ENCODE measurements at regions not wholly inside any gene's neighbourhood (a gene's known extent, or its start where the extent isn't known, plus 50 kb on each side); places are given as distances from the start of the nearest gene placed in this dataset.

DNA sequence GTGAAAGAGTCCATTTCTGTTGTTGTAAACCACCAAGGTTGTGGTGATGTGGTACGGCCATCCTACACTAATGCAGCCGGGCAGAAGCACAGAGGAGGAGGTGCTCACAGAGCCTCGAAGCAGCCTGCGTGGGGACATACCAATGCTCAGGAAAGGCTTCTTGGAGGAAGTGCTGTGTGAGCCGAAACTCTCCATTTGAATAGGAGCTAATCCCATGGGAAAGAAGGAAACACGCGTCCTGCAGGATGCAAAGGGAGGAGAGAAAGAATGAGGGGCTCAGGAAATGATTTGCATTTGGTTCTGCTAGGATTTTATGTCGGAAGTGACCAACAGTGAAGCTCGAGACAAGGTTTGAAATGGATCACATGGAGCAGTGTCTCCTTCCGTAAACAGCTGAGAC lies 477.9 kb upstream of the ANKRD30A start:
- H3K27ac Mint-ChIP-seq, result no peak overlapping the region
- ChIA-PET CTCF (interaction anchor here in 1 of 2 donors (0.6 kb wide), 1 partner anchor 9 kb away, joined by 3 read pairs; no protein-coding TSS in a partner anchor), POLR2A (interaction anchor here in 1 of 2 donors (0.6 kb wide), 1 partner anchor 78 kb away, joined by 4 read pairs; no protein-coding TSS in a partner anchor)

DNA sequence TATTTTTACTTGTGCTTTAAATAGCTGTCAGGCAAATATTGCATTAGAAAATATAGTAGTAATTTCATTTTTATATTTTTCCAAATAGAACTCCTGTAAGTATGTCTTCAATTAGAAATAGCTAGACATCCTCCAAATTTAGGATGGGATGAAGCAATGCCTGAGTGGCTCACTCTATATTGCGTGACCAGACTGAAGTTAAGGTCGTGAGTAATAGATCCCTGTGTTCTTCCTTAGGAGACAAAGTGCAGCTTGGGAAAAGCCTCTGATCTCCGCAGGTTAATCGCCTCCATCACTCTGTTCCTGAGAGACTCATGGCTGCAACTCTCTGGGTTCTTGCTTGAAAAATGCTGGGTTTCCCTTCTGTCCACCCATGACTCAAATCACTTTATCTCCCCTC lies 484.8 kb upstream of the ANKRD30A start:
- H3K4me3 ChIP-seq (ENCODE audit: control insufficient read depth in 1 of 2, extremely low read depth in 1 of 2, low read length in 1 of 2), result no peak overlapping the region
- no peaks in the 10 kb centered on the region for H3K9me3 ChIP-seq
- no peak overlapping the region for H3K27ac Mint-ChIP-seq
- no peaks in the 10 kb centered on the region for H3K27me3 Mint-ChIP-seq
- no peak overlapping the region for H3K4me3 Mint-ChIP-seq
- no peaks in the 10 kb centered on the region for H3K27me3 ChIP-seq (replicated peaks in 1 of 2; ENCODE audit: control insufficient read depth in 2 of 2, extremely low read depth in 1 of 2, insufficient read depth in 2 of 2, low read length in 1 of 2)
- ATAC-seq (replicated peaks in 1 of 4) (no peak), DNase-seq (no peak)
- ChIA-PET POLR2A (interaction anchor here in 1 of 2 donors (0.7 kb wide), 1 partner anchor 95 kb away, joined by 5 read pairs; no protein-coding TSS in a partner anchor), CTCF (interaction anchor here in 1 of 2 donors (0.6 kb wide), 1 partner anchor 558 kb away, joined by 4 read pairs; no protein-coding TSS in a partner anchor)
- no peaks in the 10 kb centered on the region for H3K4me1 ChIP-seq (ENCODE audit: control insufficient read depth in 1 of 2, extremely low read depth in 1 of 2, insufficient read depth in 2 of 2, low read length in 2 of 2)
- 87% methylated on average over 2 of the region's 4 CpGs for WGBS (ENCODE audit: insufficient coverage)
- no peaks in the 10 kb centered on the region for H3K36me3 Mint-ChIP-seq
- no peaks in the 10 kb centered on the region for H3K4me1 Mint-ChIP-seq
- no peaks in the 10 kb centered on the region for H3K36me3 ChIP-seq (ENCODE audit: control insufficient read depth in 2 of 2, extremely low read depth in 1 of 2, insufficient read depth in 1 of 2, low read length in 1 of 2)
- no peak overlapping the region for H3K27ac ChIP-seq (ENCODE audit: low read length)
- peaks cover 3 to 21% (median 3%) of the 10 kb centered on the region in 3 donors for H3K9me3 Mint-ChIP-seq

More for the DNA sequence above, 477.9 kb upstream of the ANKRD30A start:
- no peak for ATAC-seq (replicated peaks in 1 of 4)
- Histone ChIP-seq H3K36me3 (ENCODE audit: control insufficient read depth in 2 of 2, extremely low read depth in 1 of 2, insufficient read depth in 1 of 2, low read length in 1 of 2) (no peaks in the 10 kb centered on the region), H3K27me3 (replicated peaks in 1 of 2; ENCODE audit: control insufficient read depth in 2 of 2, extremely low read depth in 1 of 2, insufficient read depth in 2 of 2, low read length in 1 of 2) (no peaks in the 10 kb centered on the region), H3K4me3 (ENCODE audit: control insufficient read depth in 1 of 2, extremely low read depth in 1 of 2, low read length in 1 of 2) (no peak overlapping the region), H3K9me3 (no peaks in the 10 kb centered on the region), H3K4me1 (ENCODE audit: control insufficient read depth in 1 of 2, extremely low read depth in 1 of 2, insufficient read depth in 2 of 2, low read length in 2 of 2) (no peaks in the 10 kb centered on the region), H3K27ac (ENCODE audit: low read length) (no peak overlapping the region)
- no peaks in the 10 kb centered on the region for H3K36me3 Mint-ChIP-seq
- no peaks in the 10 kb centered on the region for H3K27me3 Mint-ChIP-seq
- H3K4me3 Mint-ChIP-seq, result no peak overlapping the region
- peaks cover 4 to 15% (median 8%) of the 10 kb centered on the region in 3 donors for H3K9me3 Mint-ChIP-seq
- H3K4me1 Mint-ChIP-seq, result no peaks in the 10 kb centered on the region
- DNase-seq, result no peak
- WGBS (ENCODE audit: insufficient coverage), result 83% methylated on average over 9 of the region's 10 CpGs

DNA sequence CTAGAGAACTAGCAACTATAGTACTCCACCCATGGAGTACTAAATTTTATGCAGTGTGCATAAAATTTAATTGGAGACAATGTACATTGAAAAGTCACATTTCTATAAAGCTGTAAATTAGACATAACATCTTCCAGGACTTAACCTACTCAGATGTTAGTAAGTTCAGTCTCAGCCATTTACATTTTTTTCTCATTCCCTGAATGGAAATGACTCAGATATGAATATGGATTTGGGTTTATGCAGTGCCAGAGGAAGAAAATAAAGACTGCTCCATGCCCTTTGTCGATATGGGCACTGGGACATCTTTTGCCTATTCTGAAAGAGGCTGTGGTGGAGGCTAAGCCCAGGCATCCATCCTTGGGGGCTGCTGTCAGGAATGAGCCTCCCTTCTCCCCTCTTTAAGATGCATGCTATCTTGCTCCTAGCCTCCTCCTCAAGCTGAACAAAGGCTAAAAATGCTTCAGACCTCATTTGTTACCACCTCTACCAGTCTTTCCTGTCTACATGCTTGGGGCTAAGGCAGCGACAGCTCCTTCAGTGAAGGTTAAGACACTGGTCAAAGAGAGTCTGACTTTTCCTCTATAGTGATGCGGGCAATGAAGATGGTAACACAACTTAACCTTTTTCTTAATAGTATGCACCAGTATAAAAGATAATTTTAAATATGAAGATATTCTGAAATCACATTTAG lies 486.8 kb upstream of the ANKRD30A start:
- Histone ChIP-seq H3K4me1 (ENCODE audit: control insufficient read depth in 1 of 2, extremely low read depth in 1 of 2, insufficient read depth in 2 of 2, low read length in 2 of 2) (no peaks in the 10 kb centered on the region), H3K27me3 (replicated peaks in 1 of 2; ENCODE audit: control insufficient read depth in 2 of 2, extremely low read depth in 1 of 2, insufficient read depth in 2 of 2, low read length in 1 of 2) (no peaks in the 10 kb centered on the region), H3K36me3 (ENCODE audit: control insufficient read depth in 2 of 2, extremely low read depth in 1 of 2, insufficient read depth in 1 of 2, low read length in 1 of 2) (no peaks in the 10 kb centered on the region), H3K4me3 (ENCODE audit: control insufficient read depth in 1 of 2, extremely low read depth in 1 of 2, low read length in 1 of 2) (no peak overlapping the region), H3K9me3 (no peaks in the 10 kb centered on the region), H3K27ac (ENCODE audit: low read length) (no peak overlapping the region)
- H3K9me3 Mint-ChIP-seq, result peaks cover 3 to 21% (median 3%) of the 10 kb centered on the region in 3 donors
- no peak overlapping the region for H3K27ac Mint-ChIP-seq
- 40% methylated on average over 1 of the region's 3 CpGs for WGBS (ENCODE audit: insufficient coverage)
- no peak for DNase-seq
- no peaks in the 10 kb centered on the region for H3K4me1 Mint-ChIP-seq
- H3K4me3 Mint-ChIP-seq, result no peak overlapping the region
- ATAC-seq (replicated peaks in 1 of 4), result no peak
- H3K27me3 Mint-ChIP-seq, result no peaks in the 10 kb centered on the region
- no peaks in the 10 kb centered on the region for H3K36me3 Mint-ChIP-seq
- POLR2A ChIA-PET, result no interaction called here
- CTCF ChIA-PET, result no interaction called here

DNA sequence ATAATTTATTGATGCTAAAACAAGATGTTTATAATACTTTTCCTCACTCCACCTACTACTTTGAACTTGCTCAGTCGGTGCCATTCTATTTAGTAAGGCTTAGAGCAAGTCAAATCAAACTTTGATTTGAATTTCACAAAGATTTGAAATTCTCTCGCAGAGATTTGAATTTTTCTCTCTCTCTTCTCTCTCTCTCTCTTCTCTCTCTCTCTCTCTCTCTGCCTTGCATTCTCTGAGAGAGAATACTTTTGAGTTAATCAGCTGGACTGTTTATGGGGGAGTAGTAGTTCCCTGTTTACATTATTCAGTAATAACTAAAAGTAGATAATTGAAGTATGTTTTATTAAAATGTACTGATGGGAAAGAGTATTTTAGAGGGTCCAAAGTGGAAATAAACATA lies 488.5 kb upstream of the ANKRD30A start:
- Mint-ChIP-seq H3K36me3 (no peaks in the 10 kb centered on the region), H3K4me3 (no peak overlapping the region), H3K27me3 (no peaks in the 10 kb centered on the region), H3K9me3 (peaks cover 9 to 28% (median 9%) of the 10 kb centered on the region in 3 donors), H3K27ac (no peak overlapping the region), H3K4me1 (no peaks in the 10 kb centered on the region)
- WGBS (ENCODE audit: insufficient coverage), result no CpG with 5 or more reads among the region's 2 CpGs
- ChIA-PET CTCF (no interaction called here), POLR2A (no interaction called here)
- no peaks in the 10 kb centered on the region for H3K36me3 ChIP-seq (ENCODE audit: control insufficient read depth in 2 of 2, extremely low read depth in 1 of 2, insufficient read depth in 1 of 2, low read length in 1 of 2)
- H3K4me1 ChIP-seq (ENCODE audit: control insufficient read depth in 1 of 2, extremely low read depth in 1 of 2, insufficient read depth in 2 of 2, low read length in 2 of 2), result no peaks in the 10 kb centered on the region
- no peaks in the 10 kb centered on the region for H3K9me3 ChIP-seq
- H3K27ac ChIP-seq (ENCODE audit: low read length), result no peak overlapping the region
- DNase-seq, result no peak
- no peaks in the 10 kb centered on the region for H3K27me3 ChIP-seq (replicated peaks in 1 of 2; ENCODE audit: control insufficient read depth in 2 of 2, extremely low read depth in 1 of 2, insufficient read depth in 2 of 2, low read length in 1 of 2)
- ATAC-seq (replicated peaks in 1 of 4), result no peak
- H3K4me3 ChIP-seq (ENCODE audit: control insufficient read depth in 1 of 2, extremely low read depth in 1 of 2, low read length in 1 of 2), result no peak overlapping the region

DNA sequence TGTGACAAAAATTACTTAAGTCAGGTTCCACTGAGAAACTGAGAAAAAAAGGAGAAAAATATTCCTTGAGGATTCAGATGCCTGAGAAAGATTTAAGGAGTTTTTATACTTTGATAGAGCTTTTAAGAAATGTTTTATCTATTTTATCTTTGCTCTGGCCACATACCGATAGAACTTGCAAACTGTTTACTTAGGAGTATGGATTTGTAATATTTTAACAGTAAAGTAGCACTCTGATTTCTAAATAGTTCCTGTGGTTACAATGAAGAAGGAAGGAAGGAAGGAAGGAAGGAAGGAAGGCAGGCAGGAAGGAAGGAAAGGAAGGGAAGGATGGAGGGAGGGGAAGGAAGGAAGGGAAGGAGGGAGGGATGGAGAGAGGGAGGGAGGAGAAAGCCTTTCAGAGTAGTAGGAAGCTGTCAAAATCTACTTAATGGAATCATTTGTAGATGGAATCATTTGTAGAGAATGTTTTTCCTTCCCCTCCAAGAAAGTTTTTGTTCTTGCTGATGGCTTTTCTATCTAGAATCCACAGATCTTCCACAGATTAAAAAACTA lies 489.0 kb upstream of the ANKRD30A start:
- no peak for ATAC-seq (replicated peaks in 1 of 4)
- Histone ChIP-seq H3K27ac (ENCODE audit: low read length) (no peak overlapping the region), H3K27me3 (replicated peaks in 1 of 2; ENCODE audit: control insufficient read depth in 2 of 2, extremely low read depth in 1 of 2, insufficient read depth in 2 of 2, low read length in 1 of 2) (no peaks in the 10 kb centered on the region), H3K9me3 (no peaks in the 10 kb centered on the region), H3K36me3 (ENCODE audit: control insufficient read depth in 2 of 2, extremely low read depth in 1 of 2, insufficient read depth in 1 of 2, low read length in 1 of 2) (no peaks in the 10 kb centered on the region), H3K4me3 (ENCODE audit: control insufficient read depth in 1 of 2, extremely low read depth in 1 of 2, low read length in 1 of 2) (no peak overlapping the region), H3K4me1 (ENCODE audit: control insufficient read depth in 1 of 2, extremely low read depth in 1 of 2, insufficient read depth in 2 of 2, low read length in 2 of 2) (no peaks in the 10 kb centered on the region)
- POLR2A ChIA-PET, result no interaction called here
- no peak for DNase-seq
- Mint-ChIP-seq H3K4me1 (no peaks in the 10 kb centered on the region), H3K36me3 (no peaks in the 10 kb centered on the region), H3K27me3 (no peaks in the 10 kb centered on the region), H3K9me3 (peaks cover 9 to 25% (median 9%) of the 10 kb centered on the region in 3 donors), H3K27ac (no peak overlapping the region), H3K4me3 (no peak overlapping the region)
- CTCF ChIA-PET, result no interaction called here
- 100% methylated on average over 1 of the region's 1 CpG for WGBS (ENCODE audit: insufficient coverage)

DNA sequence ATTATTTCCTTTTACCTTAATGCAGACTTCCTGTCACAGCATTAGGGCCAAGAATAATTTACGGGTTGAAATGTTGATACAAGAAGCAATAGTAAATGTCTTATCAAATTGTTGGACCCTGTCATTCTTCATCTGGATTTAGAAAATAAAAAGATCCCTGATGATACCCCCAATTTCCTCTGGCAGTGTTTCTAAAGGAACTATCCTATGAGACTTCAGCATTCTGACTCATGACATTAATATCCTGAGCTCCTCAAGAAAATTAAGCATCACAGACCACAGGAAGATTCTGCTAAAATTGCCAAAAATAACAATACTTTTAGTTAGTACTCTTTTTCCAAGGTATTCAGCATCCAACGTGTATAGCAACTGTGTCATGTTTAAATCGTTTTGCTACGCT lies 490.5 kb upstream of the ANKRD30A start:
- no peak overlapping the region for H3K4me3 Mint-ChIP-seq
- WGBS (ENCODE audit: insufficient coverage), result no CpG with 5 or more reads among the region's 4 CpGs

More for the DNA sequence above, 490.5 kb upstream of the ANKRD30A start:
- ATAC-seq (replicated peaks in 1 of 4), result no peak
- Mint-ChIP-seq H3K4me1 (no peaks in the 10 kb centered on the region), H3K36me3 (no peaks in the 10 kb centered on the region), H3K9me3 (peaks cover 9 to 25% (median 11%) of the 10 kb centered on the region in 3 donors), H3K27me3 (no peaks in the 10 kb centered on the region), H3K27ac (no peak overlapping the region)
- H3K27me3 ChIP-seq (replicated peaks in 1 of 2; ENCODE audit: control insufficient read depth in 2 of 2, extremely low read depth in 1 of 2, insufficient read depth in 2 of 2, low read length in 1 of 2), result no peaks in the 10 kb centered on the region
- H3K27ac ChIP-seq (ENCODE audit: low read length), result no peak overlapping the region
- H3K4me3 ChIP-seq (ENCODE audit: control insufficient read depth in 1 of 2, extremely low read depth in 1 of 2, low read length in 1 of 2), result no peak overlapping the region
- CTCF ChIA-PET, result no interaction called here
- POLR2A ChIA-PET, result interaction anchor here in 1 of 2 donors (0.6 kb wide), 1 partner anchor 1229 kb away, joined by 3 read pairs; no protein-coding TSS in a partner anchor
- H3K36me3 ChIP-seq (ENCODE audit: control insufficient read depth in 2 of 2, extremely low read depth in 1 of 2, insufficient read depth in 1 of 2, low read length in 1 of 2), result no peaks in the 10 kb centered on the region
- DNase-seq, result no peak
- H3K4me1 ChIP-seq (ENCODE audit: control insufficient read depth in 1 of 2, extremely low read depth in 1 of 2, insufficient read depth in 2 of 2, low read length in 2 of 2), result no peaks in the 10 kb centered on the region
- H3K9me3 ChIP-seq, result no peaks in the 10 kb centered on the region
